NCI-H446 treated with DMSO at 0.1 percent for 48 hours (cell line): ENCODE measurements at regions not wholly inside any gene's neighbourhood (a gene's known extent, or its start where the extent isn't known, plus 50 kb on each side); places are given as distances from the start of the nearest gene placed in this dataset.

Source experiments
- DNase-seq: peaks from one replicate; lab custom pipeline; 2025; lab: John Stamatoyannopoulos, UW

DNA sequence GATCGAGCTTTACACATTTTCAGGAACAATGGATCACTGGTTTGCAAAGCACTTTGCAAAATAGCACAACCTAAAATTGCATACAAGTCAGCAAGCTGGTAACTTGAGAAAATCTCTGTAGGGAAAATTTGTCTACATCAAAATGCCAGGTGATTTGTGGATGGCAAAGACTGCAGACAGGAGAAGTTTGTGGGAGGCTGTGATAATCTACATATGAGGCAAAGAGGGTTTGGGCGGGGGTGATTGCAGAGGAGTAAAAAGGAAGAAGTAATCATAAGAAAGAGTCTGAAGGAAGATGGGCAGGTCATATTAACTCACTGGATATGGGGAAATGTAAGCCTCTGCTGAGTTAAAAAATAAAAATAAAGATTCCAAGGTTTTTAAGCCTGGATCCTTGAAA is 166.3 kb upstream of the STXBP5 start:
- no peak for DNase-seq

DNA sequence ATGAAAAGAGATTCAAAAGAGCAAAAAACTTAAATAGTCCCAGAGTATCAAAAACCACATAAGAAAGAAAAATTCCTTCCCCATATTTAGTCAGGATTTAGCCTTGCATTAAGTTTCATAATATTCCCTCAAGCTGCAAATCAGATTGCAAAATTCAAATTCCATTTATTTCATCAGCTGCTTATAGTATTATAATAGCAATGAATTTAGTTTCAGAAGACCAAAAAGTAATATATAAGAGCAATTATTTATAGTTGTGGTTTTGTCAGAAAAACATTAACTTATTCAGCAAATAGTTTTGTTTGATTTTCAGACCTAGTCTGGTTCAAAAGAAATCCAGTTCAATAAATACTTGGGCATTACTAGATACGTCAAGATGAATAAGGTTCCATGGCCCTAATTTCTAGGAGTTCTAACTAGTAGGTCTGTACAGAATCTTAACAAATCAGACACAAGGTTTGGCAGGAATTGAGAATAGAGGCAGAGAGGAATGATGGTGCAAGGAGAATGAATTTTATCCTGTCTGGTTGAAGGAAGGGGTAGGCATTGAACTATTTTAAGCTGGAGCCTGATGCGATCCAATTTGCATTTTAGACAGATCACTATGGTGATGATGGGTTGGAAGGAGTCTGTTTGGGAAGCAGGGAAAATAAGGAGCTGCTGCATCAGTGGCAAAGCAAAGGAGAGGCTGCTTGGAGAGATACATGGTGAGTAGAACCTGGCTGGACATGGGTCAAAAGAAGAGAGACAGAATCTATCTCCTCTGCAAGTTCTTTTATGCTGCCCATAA is 163.9 kb upstream of the STXBP5 start:
- DNase-seq, result no peak

DNA sequence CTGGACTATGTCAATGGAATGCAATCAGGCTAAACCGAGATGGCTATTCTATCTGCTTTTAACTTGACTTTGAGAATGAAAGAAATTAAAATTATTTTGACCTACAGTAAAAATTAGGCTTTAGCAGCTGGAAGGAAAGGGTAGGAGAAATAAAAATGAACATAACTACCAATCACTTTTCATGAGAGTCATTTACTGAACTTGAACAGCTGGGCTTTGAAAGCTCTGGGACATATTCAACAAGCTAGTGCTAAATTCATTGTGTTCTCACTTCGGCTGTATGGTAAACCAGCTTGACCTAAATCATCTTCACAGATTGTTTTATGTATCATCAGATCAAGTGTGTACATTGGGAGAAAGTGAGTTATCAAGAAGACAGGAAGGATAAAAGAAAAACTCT is 161.5 kb upstream of the STXBP5 start:
- DNase-seq, result no peak

DNA sequence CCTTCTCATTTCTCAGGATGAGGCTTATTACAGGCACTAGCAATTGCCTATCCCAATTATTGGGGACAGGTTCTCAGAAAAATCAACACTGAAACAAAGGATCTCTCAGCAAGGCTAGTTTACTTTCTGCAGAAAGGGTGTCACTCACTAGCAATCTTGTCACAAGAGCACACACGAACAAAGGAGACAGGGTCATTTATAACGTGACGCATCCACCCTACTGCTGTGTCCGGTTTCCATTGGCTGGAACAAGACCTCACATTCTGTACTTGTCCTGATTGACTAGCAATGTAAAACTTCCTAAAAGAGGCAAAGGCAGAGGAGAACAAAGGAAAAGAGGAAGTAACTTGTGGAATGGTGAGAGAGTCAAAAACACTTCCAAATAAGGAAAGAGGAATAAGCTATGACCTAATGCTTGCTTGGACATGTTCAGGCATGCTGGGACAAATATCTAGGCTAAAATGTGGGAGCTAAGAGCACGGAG is 160.2 kb upstream of the STXBP5 start:
- no peak for DNase-seq

DNA sequence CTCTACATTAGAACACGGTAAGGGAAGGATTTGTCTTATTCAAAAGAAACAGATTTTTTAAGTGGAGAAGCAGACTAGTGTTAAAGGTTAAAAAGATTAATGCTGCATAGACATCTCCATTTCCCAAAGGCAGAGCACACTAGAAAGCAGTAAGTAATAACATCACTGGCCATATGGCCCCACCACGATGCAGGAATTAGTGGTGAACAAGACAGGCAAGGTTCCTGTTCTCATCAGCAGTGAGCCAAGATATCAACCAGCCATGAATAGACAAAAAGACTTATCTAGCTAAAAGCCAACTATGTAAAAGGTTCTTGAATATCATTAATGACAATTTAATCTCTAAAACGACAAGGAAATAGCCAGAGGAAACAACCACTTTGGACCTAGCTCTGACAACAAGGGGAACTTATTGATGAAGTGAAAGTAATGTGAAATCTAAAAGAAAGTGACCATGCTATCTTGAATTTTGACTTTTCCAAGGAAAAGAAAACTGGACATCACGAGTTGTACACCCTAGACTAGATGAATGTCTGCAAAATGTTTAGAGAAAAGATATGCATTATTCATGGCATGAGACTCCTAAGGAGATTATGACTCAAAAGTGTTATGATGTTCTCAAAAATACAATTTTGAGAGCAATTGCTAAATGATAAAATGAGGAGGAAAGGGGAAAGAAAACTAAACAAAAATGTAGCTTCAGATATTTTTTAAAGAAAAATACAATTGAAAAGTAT is 157.9 kb upstream of the STXBP5 start:
- no peak for DNase-seq

DNA sequence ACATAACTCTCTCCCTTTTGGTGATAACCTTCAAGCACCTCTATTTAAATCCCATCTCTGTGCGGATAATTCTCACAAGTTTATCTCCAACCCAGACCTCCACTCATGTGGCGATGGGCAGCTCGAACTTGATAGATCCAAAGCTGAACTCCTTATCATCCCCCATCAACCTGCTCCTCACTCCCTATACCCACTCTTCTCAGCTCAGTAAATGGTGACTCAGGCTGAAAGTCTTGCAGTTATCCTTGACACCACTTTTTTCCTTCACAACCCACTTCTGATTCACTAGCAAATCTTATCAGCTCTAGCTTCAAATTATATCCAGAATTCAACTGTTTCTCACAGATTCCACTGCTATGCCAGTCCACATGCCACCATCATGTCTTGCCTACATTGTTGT is 155.3 kb upstream of the STXBP5 start:
- DNase-seq, result no peak

DNA sequence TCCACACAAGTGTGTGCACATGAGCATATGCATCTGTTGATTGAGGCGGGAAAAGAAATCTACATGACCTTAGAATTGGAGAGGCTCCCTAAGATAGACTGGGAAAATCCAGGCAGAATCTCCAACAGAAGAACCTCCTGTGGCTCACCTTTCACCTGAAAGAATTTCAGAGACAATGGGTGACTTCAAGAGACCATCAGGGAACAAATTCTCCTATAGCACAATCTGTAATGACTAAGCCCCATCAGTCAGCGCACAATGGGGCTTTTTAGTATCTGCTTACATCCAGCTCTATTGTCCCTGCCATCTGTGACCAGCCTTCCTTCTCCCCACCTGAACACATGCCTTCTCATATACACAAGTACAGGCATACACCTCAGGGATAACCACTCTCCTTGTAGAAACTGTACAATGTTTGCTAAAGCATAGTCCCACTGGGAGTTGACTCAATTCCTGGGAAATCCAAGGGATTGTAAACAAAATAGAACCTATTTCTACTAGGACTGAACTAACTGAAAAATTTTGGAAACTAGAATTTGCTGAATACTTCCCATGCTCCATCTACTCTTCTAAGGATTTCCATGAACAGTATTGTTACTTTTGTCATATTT is 150.8 kb upstream of the STXBP5 start:
- DNase-seq, result no peak

DNA sequence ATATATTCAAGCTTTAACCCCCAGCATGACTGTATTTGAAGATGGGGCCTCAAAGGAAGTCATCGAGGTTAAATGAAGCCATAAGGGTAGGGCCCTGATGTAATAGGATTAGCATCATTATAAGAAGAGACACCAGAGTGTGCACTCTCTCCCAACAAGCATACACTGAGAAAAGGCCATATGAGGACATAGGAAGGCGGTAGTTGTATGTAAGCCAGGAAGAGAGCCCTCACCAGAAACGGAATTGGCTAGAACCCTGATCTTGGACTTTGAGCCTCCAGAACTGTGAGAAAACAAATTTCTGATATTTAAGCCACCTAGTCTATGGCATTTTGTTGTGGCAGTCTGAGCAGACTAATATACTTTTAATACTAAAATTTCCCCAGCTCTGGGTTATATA is 150.1 kb upstream of the STXBP5 start:
- peak; percentile 22 for DNase-seq

DNA sequence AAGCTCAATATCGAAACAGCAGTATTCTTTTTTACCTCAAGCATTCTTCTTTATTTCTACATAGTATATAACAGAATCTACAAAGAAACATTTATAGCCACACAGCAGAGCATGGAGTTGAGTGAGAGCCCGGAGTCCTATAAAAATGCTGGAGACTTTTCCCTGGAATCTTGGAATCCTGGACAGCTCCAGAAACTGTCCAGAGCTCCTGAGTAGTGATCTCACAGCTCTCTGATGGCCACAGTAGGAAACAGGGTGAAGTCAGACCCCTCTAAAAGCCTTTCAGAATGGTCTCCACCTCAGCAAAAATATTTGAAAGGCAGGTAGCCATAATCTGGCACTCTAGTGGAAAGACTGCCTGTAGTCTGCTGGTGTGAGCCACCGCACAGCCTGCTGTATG is 149.3 kb upstream of the STXBP5 start:
- DNase-seq, result no peak

DNA sequence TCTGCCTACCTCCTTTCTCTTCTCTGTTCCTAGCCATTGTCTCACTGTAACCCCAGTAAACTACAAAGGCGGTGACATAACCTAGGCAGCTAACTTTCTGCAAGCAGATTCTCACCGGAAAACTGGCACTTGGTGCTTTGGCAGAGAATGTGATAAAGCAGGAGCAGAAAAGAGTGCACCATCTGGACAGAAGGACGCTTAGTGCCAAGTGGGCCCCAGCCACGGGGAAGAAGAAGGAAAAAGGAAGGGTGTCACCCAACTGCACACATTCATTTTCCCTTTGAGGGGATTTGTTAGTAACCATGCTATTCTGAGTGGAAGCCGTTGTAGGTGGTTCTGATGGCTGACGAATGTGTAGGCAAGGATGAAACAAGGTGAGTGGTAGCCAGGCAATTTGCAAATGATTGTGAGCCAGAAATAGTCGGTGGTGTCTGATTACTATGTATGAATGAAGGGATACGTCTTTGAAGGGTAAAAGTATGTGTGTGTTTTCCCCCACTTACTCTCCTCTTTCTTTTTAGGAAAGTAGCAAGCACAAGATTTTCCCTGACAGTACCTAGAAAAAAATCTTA is 148.3 kb upstream of the STXBP5 start:
- DNase-seq, result peak; percentile 84

DNA sequence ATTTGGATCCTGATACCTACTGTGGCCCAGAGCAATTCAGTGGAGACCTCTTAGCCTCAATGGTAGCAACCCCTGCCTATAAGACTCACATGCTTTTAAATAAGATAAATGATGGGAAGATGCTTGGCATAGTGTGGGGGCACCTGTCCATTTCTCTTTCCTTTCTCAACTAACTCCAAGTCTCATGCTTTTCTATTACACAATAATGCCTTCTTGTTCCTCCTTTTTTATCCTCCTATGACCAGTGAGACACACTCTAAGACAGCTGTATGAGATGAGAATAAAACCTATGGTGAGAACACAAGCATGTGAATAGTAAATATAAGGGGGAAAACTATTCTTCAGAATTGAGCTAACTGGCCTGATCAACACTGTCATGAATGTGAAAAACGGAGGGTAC is 147.0 kb upstream of the STXBP5 start:
- DNase-seq, result no peak

DNA sequence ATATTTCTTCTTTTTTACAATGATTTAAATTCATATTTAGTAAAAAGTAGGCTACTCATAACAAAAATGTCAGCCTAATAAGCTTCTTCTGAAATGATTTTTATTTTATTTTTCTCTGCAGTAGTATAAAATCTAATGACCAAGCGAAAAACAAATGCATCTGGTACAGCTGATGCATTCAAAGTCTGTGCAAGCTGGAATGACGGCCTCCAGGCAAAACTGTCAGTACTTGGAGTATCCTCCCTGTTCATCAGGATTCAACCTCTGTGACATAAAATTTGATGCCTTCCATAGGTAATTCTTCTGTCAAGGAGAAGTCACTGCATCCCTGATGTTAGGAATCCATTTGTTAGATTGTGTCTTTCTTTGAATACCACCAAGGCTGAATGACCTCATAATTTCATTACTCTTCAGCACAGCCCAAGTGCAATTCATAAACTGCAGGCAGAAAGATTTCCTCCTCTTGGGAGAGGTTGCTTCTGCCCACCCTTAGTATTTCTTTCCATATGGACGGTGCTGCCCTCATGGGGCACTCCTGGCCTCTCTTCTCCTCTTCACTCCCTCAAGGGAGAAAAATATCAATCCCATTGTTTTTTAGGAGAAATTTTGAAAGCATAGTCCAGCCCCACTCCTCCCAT is 146.4 kb upstream of the STXBP5 start:
- DNase-seq, result no peak

DNA sequence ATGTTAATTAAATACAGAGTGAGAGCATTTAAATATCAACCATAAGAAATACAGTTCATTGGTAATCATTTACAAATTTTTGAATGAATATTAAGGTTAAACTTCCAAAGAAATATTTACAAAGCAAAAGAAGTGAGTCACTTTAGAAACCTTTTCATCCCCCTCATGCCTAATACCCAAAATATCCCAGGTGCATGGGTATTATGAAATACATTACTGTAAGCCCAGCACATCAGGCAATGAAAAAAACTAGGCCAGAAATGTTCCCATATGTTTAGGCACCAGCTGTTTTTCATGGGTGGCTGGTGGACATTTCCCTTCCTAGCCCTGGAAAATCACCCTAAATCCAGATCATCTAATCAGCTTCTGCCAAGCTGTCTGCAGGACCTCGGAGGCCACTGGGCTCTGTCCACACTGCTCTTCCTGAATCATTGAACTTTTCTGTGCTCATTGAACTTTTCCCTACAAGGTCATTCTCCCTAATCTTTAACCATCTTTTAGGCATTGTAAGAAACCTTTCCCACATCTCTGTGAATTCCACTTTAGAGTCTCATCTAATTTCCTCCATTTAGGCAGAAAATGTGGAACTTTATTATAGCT is 145.3 kb upstream of the STXBP5 start:
- DNase-seq, result no peak

DNA sequence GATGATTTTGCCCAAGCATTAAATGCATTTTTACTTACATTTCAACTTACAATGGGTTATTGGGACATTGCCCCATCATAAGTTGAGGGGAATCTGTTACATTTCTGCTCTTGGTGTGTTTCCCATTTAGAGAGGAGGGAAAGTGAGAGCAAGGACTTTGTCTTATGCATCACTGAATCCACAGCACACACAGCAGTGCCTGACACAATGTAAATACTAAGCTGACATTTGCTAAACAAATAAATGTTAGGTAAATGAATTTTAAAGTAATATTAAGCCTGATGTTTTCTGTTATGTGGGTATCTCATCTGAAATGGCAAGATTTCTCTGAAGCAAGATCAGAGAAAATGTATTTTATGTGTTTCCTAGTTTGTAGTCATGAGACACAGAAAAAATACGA is 143.6 kb upstream of the STXBP5 start:
- no peak for DNase-seq

DNA sequence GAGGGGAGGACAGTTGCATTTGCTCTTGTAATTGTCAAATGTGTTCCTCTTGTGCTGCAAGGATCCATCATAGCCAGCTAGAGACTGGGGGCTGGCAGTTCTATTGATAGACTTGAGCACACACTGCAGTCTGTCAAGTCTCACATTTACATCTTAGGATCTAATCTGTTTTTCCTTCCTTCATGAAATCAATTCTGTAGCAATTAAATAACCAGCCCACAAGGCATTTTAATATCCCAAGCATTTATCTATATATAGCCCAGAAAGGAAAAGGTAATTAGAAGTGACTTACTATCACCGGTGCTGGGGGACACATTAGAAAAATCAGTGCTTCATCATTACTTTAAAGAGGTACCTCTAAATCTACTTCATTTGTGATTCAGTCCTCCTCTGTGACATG is 143.0 kb upstream of the STXBP5 start:
- DNase-seq, result no peak

DNA sequence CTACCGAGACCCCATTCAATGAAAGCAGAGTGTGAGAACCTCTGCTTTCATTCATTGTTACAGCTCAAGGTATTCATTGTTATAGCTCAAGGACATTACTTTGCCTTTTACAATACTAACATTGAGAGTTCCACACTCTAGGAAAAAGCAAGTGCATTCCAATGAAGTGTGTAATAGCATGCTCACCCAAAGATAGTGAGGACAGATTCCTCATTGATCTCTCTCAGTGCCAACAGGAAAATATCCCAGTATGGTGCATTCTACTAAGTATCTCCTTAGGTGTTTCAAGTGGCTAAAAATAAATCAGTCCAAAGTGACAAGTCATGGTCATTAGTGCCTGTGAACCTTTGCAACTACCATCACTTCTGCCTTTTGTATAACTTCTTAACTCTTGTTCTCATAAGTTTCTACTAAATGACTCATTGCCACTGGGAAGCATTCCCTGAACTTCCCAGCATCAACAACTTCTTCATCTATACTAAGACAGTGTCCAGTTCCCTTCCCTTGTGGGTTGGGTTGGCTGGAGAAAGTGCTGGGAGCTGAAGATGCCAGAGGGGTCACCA is 140.7 kb upstream of the STXBP5 start:
- no peak for DNase-seq

DNA sequence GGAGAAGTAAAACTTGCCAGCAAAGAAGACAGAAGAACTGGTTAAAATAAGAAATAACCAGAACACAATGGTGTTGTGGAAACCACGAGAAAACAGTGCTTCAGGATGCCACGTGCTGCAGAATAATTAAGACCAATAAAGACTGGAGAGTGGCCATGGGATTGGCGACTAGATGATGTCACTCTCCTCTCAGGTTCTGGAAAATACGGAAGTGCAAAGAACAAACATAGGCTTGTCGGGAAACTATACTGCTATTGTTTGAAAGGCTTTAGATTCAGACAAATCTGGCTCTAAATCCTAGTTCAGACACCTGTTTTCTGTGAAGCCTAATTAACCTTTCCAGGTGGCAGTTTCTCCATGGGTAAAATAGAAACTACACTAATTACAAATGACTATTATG is 138.4 kb upstream of the STXBP5 start:
- DNase-seq, result no peak

DNA sequence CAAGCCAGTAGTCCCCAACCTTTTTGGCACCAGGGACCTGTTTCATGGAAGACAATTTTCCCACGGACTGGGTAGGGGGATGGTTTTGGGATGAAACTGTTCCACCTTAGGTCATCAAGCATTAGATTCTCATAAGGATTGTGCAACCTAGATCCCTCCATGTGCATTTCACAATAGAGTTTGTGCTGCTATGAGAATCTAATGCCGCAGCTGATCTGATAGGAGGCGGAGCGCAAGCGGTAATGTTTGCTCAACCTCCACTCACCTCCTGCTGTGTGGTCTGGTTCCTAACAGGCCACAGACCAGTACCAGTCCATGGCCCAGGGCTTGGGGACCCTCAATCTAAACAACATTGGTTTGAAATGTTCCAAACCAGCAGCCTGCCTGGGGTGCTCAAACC is 137.0 kb upstream of the STXBP5 start:
- DNase-seq, result no peak

DNA sequence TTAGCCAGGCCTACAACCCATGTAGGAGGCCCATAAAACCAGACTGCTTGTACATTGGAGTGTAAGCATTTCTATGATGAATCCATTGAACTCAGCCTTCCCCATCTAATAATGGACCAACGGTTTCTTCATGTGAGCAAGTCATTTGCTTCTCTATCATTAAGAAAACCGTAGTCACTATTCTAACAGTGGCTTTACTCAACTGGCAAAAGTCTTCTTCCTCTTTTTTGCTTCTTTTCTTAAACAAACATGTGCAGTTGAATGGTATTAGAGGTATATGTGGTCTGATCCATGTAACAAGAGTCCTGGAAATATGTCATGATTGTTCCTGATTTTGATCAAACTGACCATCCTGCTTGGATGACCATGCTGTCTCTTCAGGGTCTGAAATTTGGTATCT is 132.4 kb upstream of the STXBP5 start:
- DNase-seq, result no peak

DNA sequence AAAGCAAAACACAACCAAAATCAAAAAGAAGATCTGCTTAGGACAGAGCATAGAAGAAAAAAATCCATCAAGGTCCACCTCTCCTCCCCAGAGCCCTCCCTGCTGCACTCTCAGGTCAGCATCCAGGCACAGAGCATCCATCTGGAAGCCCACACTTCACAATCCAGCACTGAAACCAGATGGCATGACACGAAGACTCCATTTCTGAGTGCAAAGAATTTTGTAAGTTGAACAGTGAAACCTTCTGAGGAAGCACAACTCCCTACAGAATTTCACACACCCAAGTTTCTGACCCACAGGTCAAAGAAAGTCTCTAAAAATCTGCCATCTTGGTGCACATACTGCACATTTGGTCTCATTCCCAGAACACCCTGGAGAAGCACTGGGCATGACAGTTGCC is 128.8 kb upstream of the STXBP5 start:
- DNase-seq, result no peak

DNA sequence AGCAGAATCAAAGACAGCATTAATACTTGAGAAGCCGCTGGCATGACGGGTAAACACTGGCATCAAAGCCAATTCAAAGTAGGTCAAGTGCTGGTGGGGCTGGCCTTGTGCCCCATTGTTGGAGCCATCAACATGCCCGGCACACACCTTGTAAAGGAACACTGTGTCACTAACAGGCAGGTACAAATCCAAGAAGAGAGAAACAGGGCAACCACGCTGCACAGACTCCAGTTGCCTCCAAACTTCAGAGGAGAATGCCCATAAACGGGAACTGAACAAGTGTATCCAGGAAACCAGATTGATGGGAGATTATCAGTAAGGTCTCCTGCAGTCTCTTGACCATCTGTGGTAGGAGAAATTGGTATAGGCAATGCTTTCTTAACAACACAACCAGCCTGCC is 127.0 kb upstream of the STXBP5 start:
- no peak for DNase-seq

DNA sequence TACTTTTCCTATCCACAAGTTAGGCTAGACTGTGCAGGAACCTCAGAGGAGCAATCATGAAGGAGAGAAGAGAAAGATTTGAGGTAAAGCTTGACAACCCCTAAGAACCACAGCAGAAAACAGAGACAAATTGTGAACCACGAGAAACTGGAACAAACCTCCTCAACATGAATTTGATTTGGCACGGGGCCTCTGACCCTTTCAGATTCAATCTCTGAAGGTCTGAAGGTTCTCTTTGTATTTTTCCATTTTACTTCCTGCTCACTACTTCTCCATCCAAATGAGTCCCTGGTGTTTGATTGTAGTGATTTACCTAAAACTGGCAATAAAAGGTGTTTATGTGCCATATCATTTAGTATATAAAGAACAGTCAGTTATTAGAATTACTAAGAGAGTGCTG is 126.1 kb upstream of the STXBP5 start:
- DNase-seq, result no peak
